Kidney (tissue), 13 donors: ENCODE measurements at regions not wholly inside any gene's neighbourhood (a gene's known extent, or its start where the extent isn't known, plus 50 kb on each side); places are given as distances from the start of the nearest gene placed in this dataset.

Experiments used
- DNase-seq, 5 donors: peaks; one replicate each; pipeline ENCODE4 v3.0.0-alpha.2; 2013 to 2020
- FAIRE-seq: peaks from 2 replicates; lab custom pipeline; 2012; peaks lifted over from hg19 to GRCh38; lab: Jason Lieb, UNC
- H3K27ac ChIP-seq, 2 donors: one replicate each; pipeline ENCODE4 v1.7.0; 2013; ENCODE audit warnings: low read depth in 2 of 2, low read length in 2 of 2, inconsistent platforms in 1 of 2
- H3K27me3 ChIP-seq: one replicate; pipeline ENCODE4 v1.7.1; 2013; ENCODE audit warnings: low read length, inconsistent platforms; ENCODE audit not compliant: control insufficient read depth, insufficient read depth
- H3K36me3 ChIP-seq, 3 donors: one replicate each; pipeline versions ENCODE4 v1.7.0 to v1.7.1; 2013; ENCODE audit warnings: low read length in 3 of 3, control low read depth in 1 of 3, inconsistent platforms in 1 of 3; ENCODE audit not compliant: insufficient read depth in 3 of 3, control insufficient read depth in 2 of 3
- H3K4me1 ChIP-seq, 3 donors: one replicate each; pipeline versions ENCODE4 v1.7.0 to v1.7.1; 2013; ENCODE audit warnings: low read length in 3 of 3, inconsistent platforms in 1 of 3, low read depth in 1 of 3; ENCODE audit not compliant: control insufficient read depth in 2 of 3, insufficient read depth in 2 of 3
- H3K4me3 ChIP-seq, 3 donors: one replicate each; pipeline versions ENCODE4 v1.7.0 to v1.8.1; 2013; ENCODE audit warnings: low read length in 3 of 3, control low read depth in 1 of 3, inconsistent platforms in 1 of 3
- H3K9ac ChIP-seq, 3 donors: one replicate each; pipeline versions ENCODE4 v1.7.0 to v1.7.1; 2013; ENCODE audit warnings: low read length in 3 of 3, control low read depth in 1 of 3, inconsistent platforms in 1 of 3
- H3K9me3 ChIP-seq, 3 donors: one replicate each; pipeline versions ENCODE4 v1.7.0 to v1.7.1; 2013; ENCODE audit warnings: low read length in 3 of 3, control low read depth in 1 of 3, inconsistent platforms in 1 of 3; ENCODE audit not compliant: control insufficient read depth in 2 of 3, insufficient read depth in 1 of 3
- CTCF ChIP-seq: IDR thresholded peaks from 3 replicates; pipeline ENCODE4 v1.5.1; 2012; ENCODE audit warnings: mild to moderate bottlenecking, moderate library complexity, borderline replicate concordance; ENCODE audit not compliant: insufficient read depth; ENCODE audit errors: extremely low read depth
- intact Hi-C: fragments of 100-400 bp; cut with DNase I; formaldehyde crosslinking; loops from one replicate; pipeline ENCODE4 v1.11.1; 2022
- donor health status: control.
- donor health status: control.
- donor health status: control.
- donor health status: control.
- donor health status: control.
- donor health status: DM: yes; HTN: yes; CAD: no.
- donor health status: Normal renal cell carcinoma (clear cell type).

GRCh38 chr1:109818988-109819764 is 55.5 kb upstream of the EPS8L3 start:
- Histone ChIP-seq H3K36me3 (no peaks in the 10 kb centered on the region), H3K4me1 (peaks cover 0 to 11% (median 5%) of the 10 kb centered on the region in 3 donors), H3K9ac (no peak overlapping the region), H3K9me3 (no peaks in the 10 kb centered on the region), H3K4me3 (no peak overlapping the region), H3K27me3 (no peaks in the 10 kb centered on the region), H3K27ac (no peak overlapping the region)
- FAIRE-seq (no peak), DNase-seq (no peak)
- TF ChIP-seq CTCF: no peak
- intact Hi-C loops: no loop called here

- H3K4me3 ChIP-seq: no peak overlapping the region
- H3K36me3 ChIP-seq: no peaks in the 10 kb centered on the region
- DNase-seq: peak in 1 of 5 donors; percentile 31
- H3K27me3 ChIP-seq: no peaks in the 10 kb centered on the region
- no peaks in the 10 kb centered on the region for H3K9me3 ChIP-seq
- H3K9ac ChIP-seq: no peak overlapping the region
- intact Hi-C loops: no loop called here
- no peak overlapping the region for H3K27ac ChIP-seq
- no peak for TF ChIP-seq CTCF
- H3K4me1 ChIP-seq: peaks cover 0 to 8% (median 5%) of the 10 kb centered on the region in 3 donors
- FAIRE-seq: no peak
These were observed 54.7 kb upstream of the EPS8L3 start for GRCh38 chr1:109818271-109818987.

GRCh38 chr1:109817881-109818270 is 54.2 kb upstream of the EPS8L3 start:
- no peaks in the 10 kb centered on the region for H3K27me3 ChIP-seq
- no peak for DNase-seq
- TF ChIP-seq CTCF: no peak
- no peaks in the 10 kb centered on the region for H3K36me3 ChIP-seq
- no peak overlapping the region for H3K4me3 ChIP-seq
- H3K9me3 ChIP-seq: no peaks in the 10 kb centered on the region
- intact Hi-C loops: no loop called here
- no peak overlapping the region for H3K27ac ChIP-seq
- FAIRE-seq: no peak
- H3K4me1 ChIP-seq: peaks cover 0 to 8% (median 5%) of the 10 kb centered on the region in 3 donors
- H3K9ac ChIP-seq: no peak overlapping the region
